HG03159 (cell line): ENCODE measurements at regions not wholly inside any gene's neighbourhood (a gene's known extent, or its start where the extent isn't known, plus 50 kb on each side); places are given as distances from the start of the nearest gene placed in this dataset.
A peak's percentile ranks its signal among the peaks of the same experiment; 100 is the strongest.

Experiments
- ATAC-seq: cut with Tn5 transposase; IDR thresholded peaks from one replicate; pipeline ENCODE4 v1.9.1; 2021; ENCODE audit warnings: mild to moderate bottlenecking, moderate library complexity; ENCODE audit not compliant: unreplicated experiment

DNA sequence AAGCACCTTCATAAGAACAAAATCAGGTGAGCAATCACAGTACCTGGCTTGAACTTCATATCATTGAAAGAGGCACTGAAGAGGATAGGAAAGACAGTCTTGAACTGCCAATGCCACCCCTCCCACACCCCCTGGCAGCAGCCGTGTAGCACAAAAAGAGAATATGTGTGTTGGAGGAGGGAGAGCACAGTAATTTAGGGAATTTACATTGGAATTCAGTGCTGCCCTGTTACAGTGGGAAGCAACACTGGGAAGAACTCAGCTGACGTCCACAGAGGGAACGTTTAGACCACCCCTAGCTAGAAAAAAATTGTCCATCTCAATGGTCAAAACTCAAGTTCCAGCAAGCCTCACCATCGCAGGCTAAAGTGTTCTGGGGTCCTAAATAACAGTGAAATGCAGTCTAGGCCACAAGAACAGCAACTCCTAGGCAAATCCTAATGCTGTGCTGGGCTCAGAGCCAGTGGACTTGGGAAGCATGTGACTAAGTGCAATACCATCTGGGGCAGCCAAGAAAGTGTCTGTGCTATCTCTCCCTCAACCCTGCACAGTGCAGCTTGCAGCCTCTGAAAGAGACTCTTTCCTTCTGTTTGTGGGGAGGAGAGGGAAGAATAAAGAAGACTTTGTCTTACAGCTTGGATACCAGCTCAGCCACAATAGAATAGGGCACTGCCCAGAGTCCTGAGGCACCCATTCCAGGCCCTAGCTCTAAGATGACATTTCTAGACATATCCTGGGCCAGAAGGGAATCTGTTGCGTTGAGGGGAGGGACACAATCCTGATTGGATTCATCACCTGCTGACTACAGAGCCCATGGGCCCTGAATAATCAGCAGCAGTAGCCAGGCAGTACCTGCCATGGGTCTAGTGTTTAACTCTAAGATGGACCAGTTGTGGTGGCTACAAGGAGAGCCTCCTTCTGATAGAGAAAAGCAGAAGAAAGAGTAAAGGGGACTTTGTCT, 62.1 kb upstream of the VLDLR start:
- no peak for ATAC-seq

DNA sequence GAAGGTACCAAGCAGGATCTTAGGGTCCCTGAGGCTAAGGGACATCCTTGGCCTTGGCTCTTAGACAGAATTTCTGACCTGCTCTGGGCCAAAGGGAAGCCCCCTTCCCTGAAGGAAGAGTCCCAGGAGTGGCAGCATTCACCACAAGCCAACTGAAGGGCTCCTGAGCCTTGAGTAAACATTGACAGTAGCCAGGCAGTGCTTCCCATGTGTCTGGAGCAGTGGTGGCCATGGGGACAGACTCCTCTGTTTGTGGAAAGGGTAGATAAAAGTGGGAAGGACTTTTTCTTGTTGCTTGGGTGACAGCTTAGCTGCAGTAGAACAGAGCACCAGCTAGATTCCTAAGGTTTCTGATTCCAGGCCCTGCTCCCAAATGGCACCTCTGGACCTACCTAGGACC, 61.4 kb upstream of the VLDLR start:
- ATAC-seq, result no peak

DNA sequence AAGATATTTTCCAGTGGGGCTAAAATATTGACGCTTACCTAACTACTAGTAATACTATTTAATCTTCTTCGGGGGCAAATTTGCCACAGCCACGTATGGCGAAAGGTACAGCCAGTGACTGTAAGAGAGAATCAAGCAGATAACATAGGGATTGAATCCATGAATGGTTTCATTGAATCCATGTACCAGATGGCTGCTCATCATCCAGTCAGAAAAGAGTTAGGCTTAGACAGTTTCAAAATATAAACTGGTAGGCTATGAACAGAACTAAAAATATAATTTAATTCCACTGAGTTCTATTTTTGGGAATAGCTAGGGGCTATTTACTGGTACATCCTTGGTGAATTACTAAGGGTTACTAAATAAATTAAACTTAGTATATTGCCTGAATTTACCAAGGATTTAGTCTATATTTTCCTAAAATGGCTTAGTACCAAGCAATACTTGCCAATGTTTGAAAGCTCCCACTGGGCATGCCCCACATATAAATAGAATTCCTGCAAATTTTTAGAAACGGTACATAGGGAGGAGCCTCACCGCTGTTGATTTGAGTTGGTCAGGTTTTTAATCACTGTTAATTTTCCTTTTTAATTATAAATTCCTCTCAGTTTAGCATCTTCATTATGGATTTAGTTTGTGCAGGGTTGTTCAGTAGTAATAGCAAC, 55.8 kb upstream of the VLDLR start:
- ATAC-seq, result no peak

GRCh38 chr9:2567922-2568321, 53.7 kb upstream of the VLDLR start:
- no peak for ATAC-seq

GRCh38 chr9:2568689-2569088, 52.9 kb upstream of the VLDLR start:
- no peak for ATAC-seq

DNA sequence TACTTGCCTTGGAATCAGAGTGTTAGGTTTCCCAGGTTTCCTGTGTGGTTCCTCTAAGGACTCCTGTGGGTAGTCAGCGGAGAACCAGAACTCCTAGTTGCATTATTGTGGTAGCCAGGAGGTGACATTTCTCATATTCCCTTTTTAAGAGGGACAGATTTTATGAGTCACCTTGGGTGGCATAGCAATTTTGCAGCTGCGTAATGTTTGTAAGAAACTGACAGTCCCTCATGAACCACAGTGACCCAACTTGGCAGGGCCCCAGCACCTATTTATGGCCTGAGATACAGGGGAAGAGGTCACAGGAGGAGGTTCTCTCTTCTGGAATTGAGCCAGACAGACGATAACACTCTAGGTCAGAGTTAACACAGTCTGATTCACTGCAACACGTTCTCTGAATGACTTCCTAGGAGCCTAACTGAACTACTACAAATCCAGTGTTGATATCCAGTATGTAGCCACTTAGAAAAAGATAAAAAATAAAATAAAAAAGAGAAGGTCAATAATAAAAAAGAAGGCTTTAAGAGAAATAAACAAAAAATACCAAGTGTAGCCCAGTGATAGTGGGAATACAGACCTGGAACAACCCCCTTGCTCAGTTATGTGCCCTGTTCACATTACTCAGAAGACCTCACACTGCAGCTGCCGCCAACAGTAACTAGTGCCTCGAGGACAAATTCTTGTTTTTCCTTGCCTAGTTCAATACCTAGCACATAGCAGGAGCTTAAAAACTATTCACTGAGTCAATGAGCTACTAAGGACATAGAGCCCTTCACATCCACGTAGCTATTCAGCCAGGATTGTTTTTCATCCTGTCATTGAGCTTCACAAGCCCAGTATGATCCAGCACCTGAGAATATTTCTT, 50.7 kb upstream of the VLDLR start:
- peak; percentile 87 for ATAC-seq
